GM12874 (cell line): ENCODE measurements at regions not wholly inside any gene's neighbourhood (a gene's known extent, or its start where the extent isn't known, plus 50 kb on each side); places are given as distances from the start of the nearest gene placed in this dataset.

Experiments
- TF ChIP-seq, protein P1 (sequence below): IDR thresholded peaks from 2 replicates; pipeline ENCODE4 v1.5.1; 2011; ENCODE audit warnings: low read depth, mild to moderate bottlenecking, control low read depth, low read length, moderate library complexity; ENCODE audit not compliant: insufficient read depth

- TF ChIP-seq, protein P1, sequence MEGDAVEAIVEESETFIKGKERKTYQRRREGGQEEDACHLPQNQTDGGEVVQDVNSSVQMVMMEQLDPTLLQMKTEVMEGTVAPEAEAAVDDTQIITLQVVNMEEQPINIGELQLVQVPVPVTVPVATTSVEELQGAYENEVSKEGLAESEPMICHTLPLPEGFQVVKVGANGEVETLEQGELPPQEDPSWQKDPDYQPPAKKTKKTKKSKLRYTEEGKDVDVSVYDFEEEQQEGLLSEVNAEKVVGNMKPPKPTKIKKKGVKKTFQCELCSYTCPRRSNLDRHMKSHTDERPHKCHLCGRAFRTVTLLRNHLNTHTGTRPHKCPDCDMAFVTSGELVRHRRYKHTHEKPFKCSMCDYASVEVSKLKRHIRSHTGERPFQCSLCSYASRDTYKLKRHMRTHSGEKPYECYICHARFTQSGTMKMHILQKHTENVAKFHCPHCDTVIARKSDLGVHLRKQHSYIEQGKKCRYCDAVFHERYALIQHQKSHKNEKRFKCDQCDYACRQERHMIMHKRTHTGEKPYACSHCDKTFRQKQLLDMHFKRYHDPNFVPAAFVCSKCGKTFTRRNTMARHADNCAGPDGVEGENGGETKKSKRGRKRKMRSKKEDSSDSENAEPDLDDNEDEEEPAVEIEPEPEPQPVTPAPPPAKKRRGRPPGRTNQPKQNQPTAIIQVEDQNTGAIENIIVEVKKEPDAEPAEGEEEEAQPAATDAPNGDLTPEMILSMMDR: no peak
These were observed 95.7 kb upstream of the SOX5 start for GRCh38 chr12:24044941-24045703.

- TF ChIP-seq, protein P1: no peak
These were observed 93.2 kb upstream of the SOX5 start for GRCh38 chr12:24042651-24043050.

- TF ChIP-seq, protein P1: no peak
These were observed 89.6 kb upstream of the SOX5 start for GRCh38 chr12:24039113-24039525.

DNA sequence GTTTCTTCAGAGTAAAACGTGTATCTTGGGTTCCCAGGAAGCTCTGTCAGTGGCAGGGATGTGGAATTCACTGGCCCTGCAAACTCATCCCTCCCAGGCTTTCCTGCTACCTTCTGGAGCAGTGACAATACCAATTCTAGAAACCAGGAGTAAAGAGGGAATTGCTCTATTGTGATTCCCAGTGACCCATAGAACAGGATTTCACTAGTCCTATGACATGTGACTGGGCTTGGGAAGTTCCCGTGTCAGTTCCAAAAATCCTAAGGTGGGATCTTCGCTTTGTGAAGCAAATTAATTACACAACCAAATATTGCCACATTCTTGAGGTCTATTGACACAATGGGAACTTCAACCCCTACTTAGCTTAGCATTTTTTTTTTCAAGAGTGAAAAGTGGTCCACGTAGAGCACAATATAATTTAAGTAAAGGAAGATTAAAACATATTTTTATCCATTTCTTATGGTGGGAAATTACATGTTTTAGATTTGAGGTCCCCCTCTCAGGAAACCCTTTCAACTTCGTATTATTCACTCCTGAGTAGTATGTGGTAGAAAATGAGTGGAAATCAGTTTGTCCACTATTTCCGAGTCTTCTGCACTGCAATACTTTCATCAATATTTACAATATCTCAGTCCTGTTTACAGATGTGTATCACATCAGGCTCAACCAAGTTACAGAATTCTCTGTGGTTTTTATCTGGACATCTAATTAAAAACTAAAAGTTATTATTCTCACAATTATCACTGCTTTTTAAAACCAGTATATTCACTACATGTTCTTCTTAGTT lies 88.9 kb upstream of the SOX5 start:
- TF ChIP-seq, protein P1: no peak

DNA sequence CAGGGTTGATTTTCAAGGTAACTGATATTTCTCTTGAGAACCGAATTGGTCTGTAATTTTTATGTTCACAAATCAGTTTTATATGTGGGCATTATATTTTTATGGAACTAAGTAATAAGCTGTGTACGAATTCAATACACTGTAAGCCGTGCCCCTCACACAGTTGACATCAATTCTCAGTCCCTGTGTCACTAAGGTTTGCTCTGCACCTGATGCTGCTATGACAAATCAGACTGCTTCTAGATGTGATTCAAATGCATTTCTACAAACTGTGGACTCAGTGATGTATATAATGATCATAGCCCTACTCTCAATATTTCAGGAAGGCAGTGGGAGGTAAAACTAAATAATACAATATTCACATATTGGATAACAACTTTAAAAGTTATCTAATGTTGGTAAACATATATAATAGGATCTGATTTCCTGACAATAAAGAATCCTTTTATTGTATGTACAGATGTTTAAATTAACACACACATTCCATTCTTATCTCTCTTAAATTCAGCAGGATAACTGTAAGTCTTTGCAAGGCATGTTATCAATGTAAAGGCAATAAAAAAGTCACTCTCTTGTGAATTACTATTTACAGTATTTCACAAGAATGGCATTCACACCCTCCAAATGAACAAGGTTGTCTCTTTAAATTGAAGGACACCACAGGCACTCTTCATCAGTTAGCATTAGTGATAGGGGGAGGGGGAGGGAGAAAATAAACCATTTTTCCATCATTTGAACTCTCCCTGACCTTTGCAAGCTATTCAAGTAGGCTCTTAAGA lies 87.2 kb upstream of the SOX5 start:
- TF ChIP-seq, protein P1: no peak

GRCh38 chr12:24034894-24035293 lies 85.4 kb upstream of the SOX5 start:
- TF ChIP-seq, protein P1: no peak

DNA sequence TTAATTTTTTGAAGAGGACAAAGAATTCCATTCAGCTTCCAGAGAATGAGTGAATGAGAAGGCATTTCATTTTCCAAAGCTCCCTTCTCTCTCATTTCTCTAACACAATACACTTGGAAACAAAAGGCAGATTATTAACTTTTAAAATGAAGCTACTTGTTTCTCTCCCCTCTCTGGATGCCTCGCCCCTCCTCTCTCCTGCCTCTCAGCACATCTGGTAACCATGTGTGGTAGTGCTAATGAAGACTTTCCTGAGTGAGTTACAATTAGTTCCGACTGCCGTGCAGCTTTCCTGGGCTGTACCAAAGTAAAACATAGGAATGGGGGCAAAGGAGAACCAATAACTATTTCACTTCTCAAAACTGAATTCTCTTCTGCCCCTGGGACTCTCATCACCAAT lies 84.7 kb upstream of the SOX5 start:
- TF ChIP-seq, protein P1: no peak
